ENCODE measurements at regions not wholly inside any gene's neighbourhood (a gene's known extent, or its start where the extent isn't known, plus 50 kb on each side); places are given as distances from the start of the nearest gene placed in this dataset.
"Not testable (repeated sequence)": the region's sequence is repeated elsewhere in the genome, so short reads cannot be mapped to it uniquely, and the experiment has no call there.

- TF ChIP-seq CTCF (IDR thresholded peaks at IDR 0.05; ENCODE audit: low read depth, low read length) = no peak
- DNase-seq (ENCODE audit: extremely low read depth, low read depth) = no peak
Observed at GRCh38 chr20:12847872-12848271, 160.9 kb upstream of the SPTLC3 start.

GRCh38 chr20:12849225-12849910 is 159.4 kb upstream of the SPTLC3 start:
- no peak for TF ChIP-seq CTCF (IDR thresholded peaks at IDR 0.05; ENCODE audit: low read depth, low read length)
- DNase-seq (ENCODE audit: extremely low read depth, low read depth) = no peak

GRCh38 chr20:12857643-12858042 is 151.1 kb upstream of the SPTLC3 start:
- DNase-seq (ENCODE audit: extremely low read depth, low read depth) = not testable (repeated sequence)

- TF ChIP-seq CTCF (IDR thresholded peaks at IDR 0.05; ENCODE audit: low read depth, low read length) = no peak
- no peak for DNase-seq (ENCODE audit: extremely low read depth, low read depth)
Observed at GRCh38 chr20:12860619-12861247, 148.0 kb upstream of the SPTLC3 start.

GRCh38 chr20:12869669-12870068 is 139.1 kb upstream of the SPTLC3 start:
- no peak for DNase-seq (ENCODE audit: extremely low read depth, low read depth)
- TF ChIP-seq CTCF (IDR thresholded peaks at IDR 0.05; ENCODE audit: low read depth, low read length) = no peak

GRCh38 chr20:12870588-12870987 is 138.2 kb upstream of the SPTLC3 start:
- DNase-seq (ENCODE audit: extremely low read depth, low read depth) = no peak
- TF ChIP-seq CTCF (IDR thresholded peaks at IDR 0.05; ENCODE audit: low read depth, low read length) = no peak

GRCh38 chr20:12874933-12875332 is 133.8 kb upstream of the SPTLC3 start:
- DNase-seq (ENCODE audit: extremely low read depth, low read depth) = no peak
- no peak for TF ChIP-seq CTCF (IDR thresholded peaks at IDR 0.05; ENCODE audit: low read depth, low read length)

- no peak for DNase-seq (ENCODE audit: extremely low read depth, low read depth)
- no peak for TF ChIP-seq CTCF (IDR thresholded peaks at IDR 0.05; ENCODE audit: low read depth, low read length)
Observed at GRCh38 chr20:12875510-12875909, 133.3 kb upstream of the SPTLC3 start.

All from AG09319 (cell line).